Muscle of back (tissue), 3 donors: ENCODE measurements at regions not wholly inside any gene's neighbourhood (a gene's known extent, or its start where the extent isn't known, plus 50 kb on each side); places are given as distances from the start of the nearest gene placed in this dataset.
"Not testable (repeated sequence)": the region's sequence is repeated elsewhere in the genome, so short reads cannot be mapped to it uniquely, and the experiment has no call there.

Experiments used
- DNase-seq, 3 donors: peaks; one replicate each; pipeline versions ENCODE4 v3.0.0 to v3.0.0-alpha.2; 2013

GRCh38 chr10:6817770-6818169 lies 237.7 kb upstream of the PRKCQ start:
- no peak for DNase-seq

DNA sequence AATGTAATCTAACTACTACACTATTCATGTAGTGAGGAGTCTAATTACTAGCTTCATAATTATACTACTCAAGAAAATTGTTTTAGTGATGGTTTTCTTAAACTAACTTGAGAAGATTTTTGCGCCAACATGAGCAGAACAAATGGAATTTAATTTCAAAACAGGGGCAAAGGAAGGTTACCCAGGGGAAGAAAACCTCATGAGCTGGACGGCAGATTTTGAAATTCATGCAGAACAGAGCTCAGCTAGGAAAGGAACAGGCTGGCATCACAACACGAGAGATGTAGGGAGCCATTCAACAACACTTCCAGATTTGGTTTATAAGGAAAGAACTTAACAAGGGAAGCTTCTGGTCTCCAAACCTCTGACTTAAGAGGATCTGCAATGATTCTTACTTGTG lies 235.3 kb upstream of the PRKCQ start:
- DNase-seq = no peak

- DNase-seq = peak in 2 of 3 donors; percentile 22 to 61
Observed at GRCh38 chr10:6813856-6814255, 233.8 kb upstream of the PRKCQ start.

DNA sequence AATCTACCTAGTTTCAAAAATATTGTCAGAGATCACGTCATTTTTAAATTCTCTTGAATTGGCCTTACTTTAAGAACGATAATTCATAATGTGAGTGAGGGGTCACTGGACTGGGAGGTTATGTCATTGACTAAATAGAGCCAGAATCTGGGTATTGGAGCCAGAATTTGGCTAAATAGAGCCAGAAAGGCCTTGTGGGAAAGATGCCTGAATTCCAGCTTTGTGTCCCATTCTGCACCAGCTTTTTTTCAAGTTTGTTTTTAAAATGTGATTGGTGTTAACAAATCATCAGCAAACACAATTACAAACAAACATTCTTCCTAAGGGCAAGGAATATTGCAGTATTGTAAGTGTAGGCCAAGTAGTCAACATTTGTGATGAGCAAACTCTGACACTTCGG lies 233.2 kb upstream of the PRKCQ start:
- DNase-seq = peak in 1 of 3 donors; percentile 46

DNA sequence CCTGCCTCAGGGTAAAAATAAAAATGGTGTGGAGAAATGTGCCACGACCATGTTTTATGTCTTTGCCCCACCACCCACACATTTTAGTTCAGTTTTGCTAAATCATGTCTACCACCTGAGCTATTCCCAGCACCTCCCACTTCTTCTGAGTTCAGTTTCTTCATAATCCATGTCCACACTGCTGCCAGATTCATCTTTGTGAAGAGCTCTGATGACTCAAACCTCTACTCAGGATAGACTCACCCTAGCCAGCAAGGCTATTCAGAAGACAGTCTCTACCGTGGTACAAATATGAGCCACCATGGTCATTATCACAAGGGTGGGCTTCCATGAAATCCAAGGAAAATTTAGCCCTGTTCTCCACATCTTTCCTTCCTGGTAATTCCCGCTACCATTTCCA lies 231.1 kb upstream of the PRKCQ start:
- no peak for DNase-seq

DNA sequence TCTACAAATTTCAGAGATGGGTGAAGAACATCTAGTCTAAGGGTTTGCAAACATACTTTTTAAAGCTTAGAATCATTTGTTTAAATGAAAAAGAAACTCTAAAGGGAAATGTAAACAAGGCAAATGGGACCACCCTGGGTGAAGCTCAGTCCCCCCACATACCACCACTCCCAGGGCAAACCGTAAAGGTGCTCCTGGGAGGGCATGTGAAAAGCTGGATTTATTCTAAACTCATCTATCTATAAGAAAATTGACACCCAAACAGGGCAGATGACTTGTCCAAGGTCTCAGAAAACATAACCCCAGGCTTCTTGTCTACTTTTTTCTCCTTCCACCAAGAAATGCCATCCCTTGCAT lies 223.3 kb upstream of the PRKCQ start:
- DNase-seq = no peak

- no peak for DNase-seq
Observed at GRCh38 chr10:6802759-6803426, 222.8 kb upstream of the PRKCQ start.

- DNase-seq = no peak
Observed at GRCh38 chr10:6796231-6796630, 216.2 kb upstream of the PRKCQ start.

DNA sequence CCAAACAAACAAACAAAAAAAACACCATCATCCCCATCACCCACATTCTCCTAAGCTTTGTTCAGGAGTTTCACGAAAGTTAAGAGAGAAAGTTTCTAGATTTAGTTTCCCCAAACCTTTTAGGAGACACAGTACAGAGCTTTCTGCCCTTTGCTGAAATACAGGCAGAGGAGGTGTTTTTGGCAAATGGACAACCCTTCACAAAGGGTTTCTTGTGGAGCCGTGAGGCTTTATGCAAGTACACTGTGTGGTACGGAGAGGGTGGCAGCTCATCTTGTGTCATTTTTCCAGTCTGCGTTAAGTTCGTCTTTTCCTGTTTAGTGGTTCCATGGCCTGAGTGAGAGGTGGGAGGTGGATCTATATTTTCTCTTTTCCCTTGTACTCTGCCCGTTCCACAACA lies 215.5 kb upstream of the PRKCQ start:
- DNase-seq = no peak

GRCh38 chr10:6794841-6795240 lies 214.8 kb upstream of the PRKCQ start:
- not testable (repeated sequence) for DNase-seq

DNA sequence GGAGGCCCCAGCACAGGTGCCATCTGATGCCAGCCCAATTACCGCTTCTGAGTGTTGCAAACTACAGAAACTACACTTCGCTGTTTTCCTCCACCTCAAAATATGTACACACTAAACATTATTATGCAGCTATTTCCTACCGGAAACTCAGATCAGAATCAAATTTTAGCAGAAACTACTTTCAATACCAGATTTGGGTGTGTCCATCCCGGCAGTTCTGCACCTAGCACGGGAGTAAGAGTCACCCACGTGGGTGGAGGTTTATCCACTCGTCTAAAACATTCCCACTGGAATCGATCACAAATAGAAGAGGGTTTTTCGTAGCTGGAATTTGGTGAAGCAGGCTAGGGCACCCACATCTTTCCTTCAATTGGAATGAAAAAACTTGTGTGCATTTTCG lies 214.4 kb upstream of the PRKCQ start:
- DNase-seq = no peak

GRCh38 chr10:6788731-6789130 lies 208.7 kb upstream of the PRKCQ start:
- peak in 1 of 3 donors; percentile 73 for DNase-seq

DNA sequence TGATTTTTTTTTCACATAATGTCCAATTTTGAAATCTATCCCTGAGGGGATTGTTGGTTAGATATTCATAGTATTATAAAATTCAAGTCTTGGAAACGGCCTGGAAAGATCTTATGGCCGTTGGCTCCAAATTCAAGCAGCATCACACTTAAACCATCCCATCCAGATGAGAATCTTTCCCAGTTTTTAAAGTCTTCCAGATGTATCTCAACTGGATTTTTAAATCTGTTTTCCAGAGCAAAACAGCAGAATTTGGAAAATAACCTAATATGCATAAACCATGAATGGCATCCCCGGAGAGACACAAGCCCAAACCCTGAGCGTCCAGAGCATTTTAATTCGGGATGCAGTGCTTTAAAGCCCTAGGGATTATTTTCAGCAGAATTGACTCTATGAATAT lies 208.2 kb upstream of the PRKCQ start:
- peak; percentile 64 to 92 (median 87) for DNase-seq

- peak in 1 of 3 donors; percentile 18 for DNase-seq
Observed at GRCh38 chr10:6787718-6788117, 207.6 kb upstream of the PRKCQ start.

DNA sequence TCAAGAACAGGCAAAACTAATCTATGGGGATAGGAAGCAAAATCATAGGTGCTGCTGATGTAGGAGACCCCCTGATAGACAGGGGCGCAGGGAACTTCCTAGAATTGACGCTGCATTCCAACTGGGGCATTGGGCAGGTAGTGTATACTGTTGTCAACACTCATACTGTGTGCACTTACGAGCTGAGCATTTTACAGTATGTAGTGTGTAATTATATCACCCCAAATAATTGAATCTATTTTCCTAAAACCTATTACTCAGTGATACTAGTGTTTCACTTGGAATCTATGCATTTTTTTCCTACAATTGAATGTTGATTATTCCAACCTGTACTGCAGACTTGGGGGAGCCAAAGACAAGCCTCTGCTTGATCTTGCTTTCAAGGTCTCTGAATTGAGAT lies 207.0 kb upstream of the PRKCQ start:
- DNase-seq = peak in 1 of 3 donors; percentile 41

- peak; percentile 60 to 92 (median 84) for DNase-seq
Observed at GRCh38 chr10:6786579-6787031, 206.5 kb upstream of the PRKCQ start.

GRCh38 chr10:6784429-6784828 lies 204.4 kb upstream of the PRKCQ start:
- DNase-seq = not testable (repeated sequence)

GRCh38 chr10:6783471-6783870 lies 203.4 kb upstream of the PRKCQ start:
- no peak for DNase-seq

GRCh38 chr10:6782378-6782777 lies 202.3 kb upstream of the PRKCQ start:
- DNase-seq = no peak

DNA sequence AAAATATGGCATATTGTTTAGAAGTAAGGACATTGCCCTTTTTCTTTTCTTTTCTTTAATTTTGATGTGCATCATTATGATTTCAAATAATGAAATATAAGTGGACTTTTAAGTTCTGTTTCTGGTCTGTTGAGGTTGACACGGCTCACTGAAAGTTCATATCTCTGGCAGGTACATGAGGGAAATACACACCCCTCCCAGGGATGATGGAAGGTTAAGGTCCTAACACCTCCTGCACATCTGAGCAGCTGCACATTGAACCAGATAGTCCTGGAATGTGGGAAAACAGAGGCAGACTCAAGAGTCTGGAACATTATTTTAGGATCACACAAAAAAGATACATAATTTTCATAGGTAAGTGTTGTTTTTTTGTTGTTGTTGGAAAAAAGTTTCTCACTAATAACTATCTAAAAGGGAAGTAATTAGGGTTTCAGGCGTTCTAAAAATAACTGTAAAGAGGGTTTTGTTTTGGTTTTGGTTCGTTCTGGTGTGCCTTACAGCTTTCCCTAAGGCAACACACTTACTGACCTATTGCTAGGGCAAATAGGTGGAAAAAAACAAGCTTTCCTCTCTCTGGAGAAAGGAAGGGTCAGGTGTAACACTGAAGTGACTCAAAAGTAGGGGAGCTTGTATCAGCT lies 201.2 kb upstream of the PRKCQ start:
- no peak for DNase-seq

- DNase-seq = no peak
Observed at GRCh38 chr10:6780008-6780677, 200.1 kb upstream of the PRKCQ start.

- DNase-seq = peak in 1 of 3 donors; percentile 88
Observed at GRCh38 chr10:6778992-6779701, 199.1 kb upstream of the PRKCQ start.

GRCh38 chr10:6776170-6776569 lies 196.1 kb upstream of the PRKCQ start:
- DNase-seq = no peak
